Endothelial cell of umbilical vein (primary cell): ENCODE measurements at regions not wholly inside any gene's neighbourhood (a gene's known extent, or its start where the extent isn't known, plus 50 kb on each side); places are given as distances from the start of the nearest gene placed in this dataset.

ENCODE experiments used
- BruUV-seq: library from RNA; stranded (reverse); fragments of 400-500 nt; replicated peaks from 2 replicates; lab custom pipeline; 2021; lab: Mats Ljungman, UMichigan
- CTCF ChIA-PET: fragments of 300-600, 350-600 bp; sonication (Branson Sonifier 250); formaldehyde crosslinking; loops from one replicate; lab custom pipeline; 2021; ENCODE audit warnings: antibody characterized with exemption, inconsistent platforms; lab: Charles Lee
- POLR2A ChIA-PET: fragments of 300-600, 350-600 bp; sonication (Branson Sonifier 250); formaldehyde crosslinking; loops from one replicate; lab custom pipeline; 2021; ENCODE audit warnings: antibody characterized with exemption, inconsistent platforms; lab: Charles Lee
- DNase-seq: peaks from one replicate; pipeline ENCODE4 v3.0.0-alpha.2; 2011; ENCODE audit warnings: low read depth, low spot score
- FAIRE-seq: peaks from 2 replicates; lab custom pipeline; 2011; peaks lifted over from hg19 to GRCh38; lab: Jason Lieb, UNC
- H2AFZ ChIP-seq: 2 replicates; pipeline ENCODE4 v1.6.0; 2012; ENCODE audit warnings: low read depth, low read length, control low read depth, inconsistent platforms
- H3K27ac ChIP-seq: 2 replicates; pipeline ENCODE4 v1.5.1; 2011; ENCODE audit warnings: low read depth, mild to moderate bottlenecking, control low read depth, low read length, moderate library complexity; ENCODE audit not compliant: insufficient read depth
- H3K27me3 ChIP-seq, 2 experiments: 2 replicates each; pipeline versions ENCODE4 v1.6.0 to v1.6.1; 2011; ENCODE audit warnings: low read length in 2 of 2, mixed read lengths in 1 of 2; ENCODE audit not compliant: control insufficient read depth in 2 of 2, insufficient read depth in 2 of 2
- H3K36me3 ChIP-seq, 2 experiments: 2 replicates in 1 of 2; 3 replicates in 1 of 2; pipeline ENCODE4 v1.5.1; 2011; ENCODE audit warnings: low read length in 2 of 2, mild to moderate bottlenecking in 1 of 2, moderate library complexity in 1 of 2; ENCODE audit not compliant: control insufficient read depth in 2 of 2, insufficient read depth in 2 of 2; ENCODE audit errors: extremely low read depth in 1 of 2
- H3K4me1 ChIP-seq: 3 replicates; pipeline ENCODE4 v1.5.1; 2011; ENCODE audit warnings: mild to moderate bottlenecking, low read length; ENCODE audit not compliant: control insufficient read depth, insufficient read depth; ENCODE audit errors: extremely low read depth
- H3K4me2 ChIP-seq: 2 replicates; pipeline ENCODE4 v1.6.1; 2011; ENCODE audit warnings: low read length, control low read depth, mixed read lengths; ENCODE audit not compliant: insufficient read depth
- H3K4me3 ChIP-seq, 3 experiments: fragments of 200-600 bp in 1 of 3; sonication (generic), shearing (Covaris generic) in 1 of 3; replicated peaks in 1 of 3; 2 replicates each; pipeline ENCODE4 v1.5.1; 2011 to 2016; ENCODE audit warnings: control low read depth in 3 of 3, low read length in 3 of 3, mild to moderate bottlenecking in 2 of 3, inconsistent platforms in 1 of 3, low read depth in 1 of 3, moderate library complexity in 1 of 3; ENCODE audit not compliant: insufficient read depth in 1 of 3
- H3K79me2 ChIP-seq: 2 replicates; pipeline ENCODE4 v1.6.0; 2012; ENCODE audit warnings: low read length, inconsistent platforms; ENCODE audit not compliant: control insufficient read depth, insufficient read depth
- H3K9ac ChIP-seq: replicated peaks from 2 replicates; pipeline ENCODE3; 2011; ENCODE audit warnings: low read length, control low read depth; ENCODE audit not compliant: insufficient read depth; ENCODE audit errors: extremely low read depth
- H3K9me1 ChIP-seq: replicated peaks from 3 replicates; pipeline ENCODE4 v1.6.0; 2011; ENCODE audit warnings: mild to moderate bottlenecking, low read length; ENCODE audit not compliant: control insufficient read depth, insufficient read depth; ENCODE audit errors: extremely low read depth
- H3K9me3 ChIP-seq: replicated peaks from 2 replicates; pipeline ENCODE4 v1.5.1; 2012; ENCODE audit warnings: low read length, inconsistent platforms; ENCODE audit not compliant: control insufficient read depth, insufficient read depth
- H4K20me1 ChIP-seq: replicated peaks from 2 replicates; pipeline ENCODE3; 2011; ENCODE audit warnings: mild to moderate bottlenecking, low read length; ENCODE audit not compliant: control insufficient read depth, insufficient read depth; ENCODE audit errors: extremely low read depth
- EZH2 ChIP-seq: IDR thresholded peaks from 2 replicates; pipeline ENCODE4 v1.6.1; 2012; ENCODE audit warnings: borderline replicate concordance, low read depth, mild to moderate bottlenecking, moderate library complexity, low read length, inconsistent platforms; ENCODE audit not compliant: severe bottlenecking
- FOS ChIP-seq: IDR thresholded peaks from 2 replicates; pipeline ENCODE4 v1.6.1; 2011; ENCODE audit warnings: mild to moderate bottlenecking, low read length, moderate library complexity, borderline replicate concordance; ENCODE audit not compliant: insufficient read depth
- JUN ChIP-seq: IDR thresholded peaks from 2 replicates; pipeline ENCODE4 v1.6.1; 2011; ENCODE audit warnings: borderline replicate concordance, low read depth; ENCODE audit not compliant: insufficient read length, insufficient read depth
- MAX ChIP-seq: IDR thresholded peaks from 2 replicates; pipeline ENCODE4 v1.6.1; 2011; ENCODE audit not compliant: insufficient read depth, insufficient read length
- POLR2A ChIP-seq: IDR thresholded peaks from 2 replicates; pipeline ENCODE4 v1.6.1; 2012; ENCODE audit warnings: low read depth, mild to moderate bottlenecking, control low read depth, low read length
- POLR2AphosphoS5 ChIP-seq: IDR thresholded peaks from 2 replicates; pipeline ENCODE4 v1.6.1; 2012; ENCODE audit warnings: low read depth, mild to moderate bottlenecking, control low read depth, low read length, moderate library complexity; ENCODE audit not compliant: insufficient read depth
- dilution Hi-C: fragments of 300-500 bp; cut with MboI; formaldehyde crosslinking; loops from one replicate; pipeline ENCODE4 v1.15.0; 2019; ENCODE audit warnings: low sequenced_read_pairs; ENCODE audit not compliant: extremely low pct_ligation_motif_present
- intact Hi-C: fragments of 100-400 bp; cut with micrococcal nuclease; formaldehyde crosslinking; loops from one replicate; pipeline ENCODE4 v1.10.0; 2022
- TF ChIP-seq, protein P1 (sequence below), 2 donors: IDR thresholded peaks; 1 replicate in 1 of 2; 2 replicates in 1 of 2; pipeline ENCODE4 v1.5.1; 2011; ENCODE audit warnings: low read length in 2 of 2, mild to moderate bottlenecking in 2 of 2, moderate library complexity in 2 of 2, control low read depth in 1 of 2, inconsistent platforms in 1 of 2, low read depth in 1 of 2; ENCODE audit not compliant: insufficient read depth in 1 of 2; ENCODE audit errors: extremely low read depth in 1 of 2

GRCh38 chr1:219668446-219668845 lies 55.5 kb upstream of the ZC3H11B start:
- intact Hi-C loops = no loop called here
- H3K27me3 ChIP-seq = peaks cover 0 to 1% of the 10 kb centered on the region in 2 experiments
- no peak overlapping the region for H3K4me2 ChIP-seq
- no peak overlapping the region for H3K4me3 ChIP-seq
- no peaks in the 10 kb centered on the region for H3K36me3 ChIP-seq
- H2AFZ ChIP-seq = no peak overlapping the region
- no peaks in the 10 kb centered on the region for H3K4me1 ChIP-seq
- dilution Hi-C loops = no loop called here
- H3K27ac ChIP-seq = no peak overlapping the region
- ChIA-PET CTCF (no interaction called here), POLR2A (no interaction called here)
- no peaks in the 10 kb centered on the region for H3K9me3 ChIP-seq
- no TSS peak for BruUV-seq
- H3K9me1 ChIP-seq = no peaks in the 10 kb centered on the region
- no peaks in the 10 kb centered on the region for H4K20me1 ChIP-seq
- no peak for FAIRE-seq
- H3K79me2 ChIP-seq = no peaks in the 10 kb centered on the region
- no peak for DNase-seq
- TF ChIP-seq POLR2A (no peak), FOS (no peak), EZH2 (no peak), JUN (no peak), POLR2AphosphoS5 (no peak), MAX (no peak)
- TF ChIP-seq, protein P1, sequence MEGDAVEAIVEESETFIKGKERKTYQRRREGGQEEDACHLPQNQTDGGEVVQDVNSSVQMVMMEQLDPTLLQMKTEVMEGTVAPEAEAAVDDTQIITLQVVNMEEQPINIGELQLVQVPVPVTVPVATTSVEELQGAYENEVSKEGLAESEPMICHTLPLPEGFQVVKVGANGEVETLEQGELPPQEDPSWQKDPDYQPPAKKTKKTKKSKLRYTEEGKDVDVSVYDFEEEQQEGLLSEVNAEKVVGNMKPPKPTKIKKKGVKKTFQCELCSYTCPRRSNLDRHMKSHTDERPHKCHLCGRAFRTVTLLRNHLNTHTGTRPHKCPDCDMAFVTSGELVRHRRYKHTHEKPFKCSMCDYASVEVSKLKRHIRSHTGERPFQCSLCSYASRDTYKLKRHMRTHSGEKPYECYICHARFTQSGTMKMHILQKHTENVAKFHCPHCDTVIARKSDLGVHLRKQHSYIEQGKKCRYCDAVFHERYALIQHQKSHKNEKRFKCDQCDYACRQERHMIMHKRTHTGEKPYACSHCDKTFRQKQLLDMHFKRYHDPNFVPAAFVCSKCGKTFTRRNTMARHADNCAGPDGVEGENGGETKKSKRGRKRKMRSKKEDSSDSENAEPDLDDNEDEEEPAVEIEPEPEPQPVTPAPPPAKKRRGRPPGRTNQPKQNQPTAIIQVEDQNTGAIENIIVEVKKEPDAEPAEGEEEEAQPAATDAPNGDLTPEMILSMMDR (IDR thresholded peaks at IDR 0.05; ENCODE audit: extremely low read depth in 1 of 2, insufficient read depth in 1 of 2, low read depth in 1 of 2, low read length in 2 of 2) = no peak
- H3K9ac ChIP-seq = no peak overlapping the region
